K562 (cell line): ENCODE measurements at regions not wholly inside any gene's neighbourhood (a gene's known extent, or its start where the extent isn't known, plus 50 kb on each side); places are given as distances from the start of the nearest gene placed in this dataset.

Experiments used
- BHLHE40 ChIP-seq: IDR thresholded peaks from 2 replicates; pipeline ENCODE4 v1.6.1; 2011; ENCODE audit warnings: low read length, improper control_type of control experiment
- E2F6 ChIP-seq, 2 experiments: IDR thresholded peaks; 2 replicates each; pipeline ENCODE4 v1.6.1; 2011; ENCODE audit warnings: borderline replicate concordance in 1 of 2, control low read depth in 1 of 2, low read depth in 1 of 2, low read length in 1 of 2, mild to moderate bottlenecking in 1 of 2, mixed read lengths in 1 of 2, moderate library complexity in 1 of 2; ENCODE audit not compliant: insufficient read depth in 1 of 2, insufficient read length in 1 of 2, poor library complexity in 1 of 2, severe bottlenecking in 1 of 2; ENCODE audit errors: extremely low read depth in 1 of 2
- ETV6 ChIP-seq, 3 experiments: fragments of 150-350 bp in 1 of 3; sonication (generic) in 1 of 3; formaldehyde crosslinking in 1 of 3; IDR thresholded peaks; 2 replicates each; pipeline versions ENCODE4 v1.6.1 to v1.8.0; 2014 to 2022; ENCODE audit warnings: borderline replicate concordance in 2 of 3, low read depth in 2 of 3, antibody characterized with exemption in 1 of 3, low read length in 1 of 3, mild to moderate bottlenecking in 1 of 3, missing genetic modification reagents in 1 of 3
- JUNB ChIP-seq: fragments of 450-650 bp; formaldehyde crosslinking; conservative IDR thresholded peaks from 2 replicates; pipeline ENCODE4 v1.4.0; 2020; ENCODE audit warnings: mild to moderate bottlenecking
- TCF15 ChIP-seq: fragments of 250-450 bp; sonication (Bioruptor Pico); IDR thresholded peaks from 2 replicates; pipeline ENCODE4 v1.8.0; 2022; ENCODE audit warnings: moderate library complexity, mild to moderate bottlenecking, inconsistent platforms
- TF ChIP-seq, protein P1 (sequence below), 2 experiments: fragments of 450-650 bp; formaldehyde crosslinking in 1 of 2; IDR thresholded peaks; 2 replicates each; pipeline versions ENCODE4 v1.4.0 to v1.6.1; 2014 to 2020; ENCODE audit warnings: mild to moderate bottlenecking in 2 of 2, borderline replicate concordance in 1 of 2, low read depth in 1 of 2
- TF ChIP-seq, protein P2 (sequence below): fragments of 250-450 bp; sonication (Bioruptor Pico); IDR thresholded peaks from 2 replicates; pipeline ENCODE4 v1.5.1; 2021; ENCODE audit warnings: mild to moderate bottlenecking
- TF ChIP-seq, protein P3 (sequence below), 2 experiments: fragments of 450-650 bp; conservative IDR thresholded peaks; 2 replicates each; pipeline ENCODE4 v1.6.1; 2017; ENCODE audit warnings: mild to moderate bottlenecking in 2 of 2, moderate library complexity in 2 of 2
- TF ChIP-seq, protein P4 (sequence below): fragments of 250-450 bp; sonication (Bioruptor Pico); IDR thresholded peaks from 2 replicates; pipeline ENCODE4 v1.8.0; 2022; ENCODE audit warnings: inconsistent platforms

DNA sequence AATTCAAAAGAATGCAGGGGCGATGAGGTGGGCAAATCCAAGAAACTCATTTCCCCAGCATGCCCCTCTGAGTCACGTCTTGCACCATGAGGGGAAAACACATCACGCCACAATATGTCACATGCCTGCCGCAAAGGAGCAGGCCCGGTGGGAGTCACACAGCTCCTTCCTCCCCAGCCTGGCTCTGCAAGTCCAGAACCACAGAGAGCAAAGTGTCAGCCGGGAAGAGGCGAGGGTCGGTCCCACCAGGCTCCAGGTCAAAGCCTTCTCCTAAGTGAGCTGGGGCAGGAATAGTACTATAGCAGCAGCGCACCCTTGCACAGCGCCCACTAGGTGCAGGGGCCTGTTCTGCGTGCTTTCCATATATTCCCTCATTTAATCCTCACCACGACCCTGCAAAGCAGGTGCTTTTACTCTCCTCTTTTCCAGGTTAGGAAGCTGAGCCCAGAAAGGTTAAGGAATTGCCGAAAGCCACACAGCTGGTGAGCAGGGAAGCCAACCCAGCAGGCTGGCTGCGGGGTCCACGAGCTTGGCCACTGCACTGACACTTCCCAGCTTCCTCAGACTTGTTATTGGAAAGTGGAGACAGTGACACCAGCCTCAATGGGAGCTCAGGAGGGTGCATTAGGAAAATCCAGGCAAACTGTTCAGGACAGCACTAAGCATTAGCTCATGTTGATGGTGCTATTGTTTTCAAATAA, 94.0 kb upstream of the ZMIZ1 start (continued):
- TF ChIP-seq, protein P1, sequence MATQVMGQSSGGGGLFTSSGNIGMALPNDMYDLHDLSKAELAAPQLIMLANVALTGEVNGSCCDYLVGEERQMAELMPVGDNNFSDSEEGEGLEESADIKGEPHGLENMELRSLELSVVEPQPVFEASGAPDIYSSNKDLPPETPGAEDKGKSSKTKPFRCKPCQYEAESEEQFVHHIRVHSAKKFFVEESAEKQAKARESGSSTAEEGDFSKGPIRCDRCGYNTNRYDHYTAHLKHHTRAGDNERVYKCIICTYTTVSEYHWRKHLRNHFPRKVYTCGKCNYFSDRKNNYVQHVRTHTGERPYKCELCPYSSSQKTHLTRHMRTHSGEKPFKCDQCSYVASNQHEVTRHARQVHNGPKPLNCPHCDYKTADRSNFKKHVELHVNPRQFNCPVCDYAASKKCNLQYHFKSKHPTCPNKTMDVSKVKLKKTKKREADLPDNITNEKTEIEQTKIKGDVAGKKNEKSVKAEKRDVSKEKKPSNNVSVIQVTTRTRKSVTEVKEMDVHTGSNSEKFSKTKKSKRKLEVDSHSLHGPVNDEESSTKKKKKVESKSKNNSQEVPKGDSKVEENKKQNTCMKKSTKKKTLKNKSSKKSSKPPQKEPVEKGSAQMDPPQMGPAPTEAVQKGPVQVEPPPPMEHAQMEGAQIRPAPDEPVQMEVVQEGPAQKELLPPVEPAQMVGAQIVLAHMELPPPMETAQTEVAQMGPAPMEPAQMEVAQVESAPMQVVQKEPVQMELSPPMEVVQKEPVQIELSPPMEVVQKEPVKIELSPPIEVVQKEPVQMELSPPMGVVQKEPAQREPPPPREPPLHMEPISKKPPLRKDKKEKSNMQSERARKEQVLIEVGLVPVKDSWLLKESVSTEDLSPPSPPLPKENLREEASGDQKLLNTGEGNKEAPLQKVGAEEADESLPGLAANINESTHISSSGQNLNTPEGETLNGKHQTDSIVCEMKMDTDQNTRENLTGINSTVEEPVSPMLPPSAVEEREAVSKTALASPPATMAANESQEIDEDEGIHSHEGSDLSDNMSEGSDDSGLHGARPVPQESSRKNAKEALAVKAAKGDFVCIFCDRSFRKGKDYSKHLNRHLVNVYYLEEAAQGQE (IDR thresholded peaks at IDR 0.05; ENCODE audit: borderline replicate concordance), result peak; percentile 39; the same call in 1 of the 2 replicates
- TF ChIP-seq, protein P1 (CRISPR knock-in tag; IDR thresholded peaks at IDR 0.05; ENCODE audit: low read depth), result no peak
- TF ChIP-seq, protein P2, sequence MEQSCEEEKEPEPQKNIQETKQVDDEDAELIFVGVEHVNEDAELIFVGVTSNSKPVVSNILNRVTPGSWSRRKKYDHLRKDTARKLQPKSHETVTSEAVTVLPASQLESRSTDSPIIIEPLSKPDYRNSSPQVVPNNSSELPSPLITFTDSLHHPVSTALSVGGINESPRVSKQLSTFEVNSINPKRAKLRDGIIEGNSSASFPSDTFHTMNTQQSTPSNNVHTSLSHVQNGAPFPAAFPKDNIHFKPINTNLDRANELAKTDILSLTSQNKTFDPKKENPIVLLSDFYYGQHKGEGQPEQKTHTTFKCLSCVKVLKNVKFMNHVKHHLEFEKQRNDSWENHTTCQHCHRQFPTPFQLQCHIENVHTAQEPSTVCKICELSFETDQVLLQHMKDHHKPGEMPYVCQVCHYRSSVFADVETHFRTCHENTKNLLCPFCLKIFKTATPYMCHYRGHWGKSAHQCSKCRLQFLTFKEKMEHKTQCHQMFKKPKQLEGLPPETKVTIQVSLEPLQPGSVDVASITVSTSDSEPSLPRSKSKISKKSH, result no peak
- TF ChIP-seq TCF15 (CRISPR knock-in tag) (no peak), E2F6 (IDR thresholded peaks at IDR 0.05; ENCODE audit: borderline replicate concordance in 1 of 2, extremely low read depth in 1 of 2, insufficient read depth in 1 of 2, insufficient read length in 1 of 2, low read depth in 1 of 2, low read length in 1 of 2, poor library complexity in 1 of 2, severe bottlenecking in 1 of 2) (peak in 1 of 2 experiments; percentile 45), ETV6 (IDR thresholded peaks at IDR 0.05; ENCODE audit: borderline replicate concordance in 1 of 2, low read depth in 2 of 2, low read length in 1 of 2) (no peak), ETV6 (CRISPR knock-in tag; IDR thresholded peaks at IDR 0.05; ENCODE audit: borderline replicate concordance) (no peak), JUNB (CRISPR knock-in tag) (no peak), BHLHE40 (peak; percentile 75)
- TF ChIP-seq, protein P3, sequence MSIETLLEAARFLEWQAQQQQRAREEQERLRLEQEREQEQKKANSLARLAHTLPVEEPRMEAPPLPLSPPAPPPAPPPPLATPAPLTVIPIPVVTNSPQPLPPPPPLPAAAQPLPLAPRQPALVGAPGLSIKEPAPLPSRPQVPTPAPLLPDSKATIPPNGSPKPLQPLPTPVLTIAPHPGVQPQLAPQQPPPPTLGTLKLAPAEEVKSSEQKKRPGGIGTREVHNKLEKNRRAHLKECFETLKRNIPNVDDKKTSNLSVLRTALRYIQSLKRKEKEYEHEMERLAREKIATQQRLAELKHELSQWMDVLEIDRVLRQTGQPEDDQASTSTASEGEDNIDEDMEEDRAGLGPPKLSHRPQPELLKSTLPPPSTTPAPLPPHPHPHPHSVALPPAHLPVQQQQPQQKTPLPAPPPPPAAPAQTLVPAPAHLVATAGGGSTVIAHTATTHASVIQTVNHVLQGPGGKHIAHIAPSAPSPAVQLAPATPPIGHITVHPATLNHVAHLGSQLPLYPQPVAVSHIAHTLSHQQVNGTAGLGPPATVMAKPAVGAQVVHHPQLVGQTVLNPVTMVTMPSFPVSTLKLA (conservative IDR thresholded peaks at IDR 0.05), result peak in 1 of 2 experiments; percentile 57; a peak in 1 of 4 replicates
- TF ChIP-seq, protein P4, sequence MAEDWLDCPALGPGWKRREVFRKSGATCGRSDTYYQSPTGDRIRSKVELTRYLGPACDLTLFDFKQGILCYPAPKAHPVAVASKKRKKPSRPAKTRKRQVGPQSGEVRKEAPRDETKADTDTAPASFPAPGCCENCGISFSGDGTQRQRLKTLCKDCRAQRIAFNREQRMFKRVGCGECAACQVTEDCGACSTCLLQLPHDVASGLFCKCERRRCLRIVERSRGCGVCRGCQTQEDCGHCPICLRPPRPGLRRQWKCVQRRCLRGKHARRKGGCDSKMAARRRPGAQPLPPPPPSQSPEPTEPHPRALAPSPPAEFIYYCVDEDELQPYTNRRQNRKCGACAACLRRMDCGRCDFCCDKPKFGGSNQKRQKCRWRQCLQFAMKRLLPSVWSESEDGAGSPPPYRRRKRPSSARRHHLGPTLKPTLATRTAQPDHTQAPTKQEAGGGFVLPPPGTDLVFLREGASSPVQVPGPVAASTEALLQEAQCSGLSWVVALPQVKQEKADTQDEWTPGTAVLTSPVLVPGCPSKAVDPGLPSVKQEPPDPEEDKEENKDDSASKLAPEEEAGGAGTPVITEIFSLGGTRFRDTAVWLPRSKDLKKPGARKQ (CRISPR knock-in tag), result no peak
